GM12878 (cell line): ENCODE measurements at regions not wholly inside any gene's neighbourhood (a gene's known extent, or its start where the extent isn't known, plus 50 kb on each side); places are given as distances from the start of the nearest gene placed in this dataset.

Experiments used
- ATAC-seq: fragments of 200-7000 bp; cut with Tn5 transposase; 3 replicates; pipeline ENCODE4 v1.9.1; 2020; ENCODE audit warnings: mild to moderate bottlenecking, moderate library complexity
- BruUV-seq: library from RNA; stranded (reverse); fragments of 400-500 nt; replicated peaks from 2 replicates; lab custom pipeline; 2021; lab: Mats Ljungman, UMichigan
- CTCF ChIA-PET: fragments of 300-600 bp; sonication (Branson Sonifier 250); formaldehyde crosslinking; extraction: SDS; loops from one replicate; lab custom pipeline; 2021; ENCODE audit warnings: inconsistent platforms; lab: Yijun Ruan, JAX
- POLR2A ChIA-PET: fragments of 350-600 bp; formaldehyde crosslinking; extraction: SDS; loops from one replicate; lab custom pipeline; 2021; ENCODE audit warnings: inconsistent platforms; lab: Charles Lee
- RAD21 ChIA-PET: fragments of 300-600 bp; sonication (Branson Sonifier 250); formaldehyde crosslinking; loops from one replicate; lab custom pipeline; 2023; ENCODE audit warnings: antibody characterized with exemption; ENCODE audit not compliant: unreplicated experiment; lab: Charles Lee
- SMC1A ChIA-PET: fragments of 300-600 bp; sonication (Branson Sonifier 250); formaldehyde crosslinking; loops from one replicate; lab custom pipeline; 2023; ENCODE audit not compliant: unreplicated experiment, uncharacterized antibody; lab: Charles Lee
- DNase-seq: peaks from one replicate; pipeline ENCODE4 v3.0.0-alpha.2; 2011; ENCODE audit warnings: low read depth, low spot score
- FAIRE-seq: peaks from 3 replicates; lab custom pipeline; 2011; peaks lifted over from hg19 to GRCh38; lab: Jason Lieb, UNC
- H2AFZ ChIP-seq: 2 replicates; pipeline ENCODE4 v1.6.0; 2011; ENCODE audit warnings: low read depth, low read length, control low read depth; ENCODE audit not compliant: control insufficient read depth
- H3K27ac ChIP-seq: 2 replicates; pipeline ENCODE4 v1.5.1; 2011; ENCODE audit warnings: control low read depth; ENCODE audit not compliant: control insufficient read depth, insufficient read depth
- H3K27me3 ChIP-seq, 2 experiments: replicated peaks in 1 of 2; 2 replicates each; pipeline versions ENCODE4 v1.6.0 to v1.6.1; 2011; ENCODE audit warnings: low read length in 1 of 2; ENCODE audit not compliant: control insufficient read depth in 2 of 2, insufficient read depth in 2 of 2
- H3K36me3 ChIP-seq, 2 experiments: 2 replicates each; pipeline ENCODE4 v1.5.1; 2011; ENCODE audit warnings: low read length in 1 of 2; ENCODE audit not compliant: control insufficient read depth in 2 of 2, insufficient read depth in 2 of 2
- H3K4me1 ChIP-seq: 2 replicates; pipeline ENCODE4 v1.6.1; 2011; ENCODE audit warnings: mild to moderate bottlenecking, low read length, moderate library complexity, mixed read lengths; ENCODE audit not compliant: control insufficient read depth, insufficient read depth
- H3K4me2 ChIP-seq: 2 replicates; pipeline ENCODE4 v1.6.0; 2011; ENCODE audit warnings: control low read depth; ENCODE audit not compliant: control insufficient read depth, insufficient read depth
- H3K4me3 ChIP-seq: fragments of 200-600 bp; sonication (generic); 2 replicates; pipeline ENCODE4 v1.5.1; 2016
- H3K79me2 ChIP-seq: 2 replicates; pipeline ENCODE4 v1.6.0; 2011; ENCODE audit warnings: low read length; ENCODE audit not compliant: control insufficient read depth, insufficient read depth
- H3K9ac ChIP-seq: 2 replicates; pipeline ENCODE4 v1.8.0; 2011; ENCODE audit warnings: low read length, control low read depth, mixed read lengths; ENCODE audit not compliant: control insufficient read depth, insufficient read depth
- H3K9me3 ChIP-seq: replicated peaks from 3 replicates; pipeline ENCODE4 v1.5.1; 2011; ENCODE audit warnings: mild to moderate bottlenecking, low read length; ENCODE audit not compliant: control insufficient read depth, insufficient read depth
- H4K20me1 ChIP-seq: 2 replicates; pipeline ENCODE4 v1.6.0; 2011; ENCODE audit not compliant: control insufficient read depth, insufficient read depth
- RAD21 ChIP-seq: IDR thresholded peaks from 2 replicates; pipeline ENCODE4 v1.6.1; 2011; ENCODE audit warnings: mild to moderate bottlenecking, low read depth, low read length, moderate library complexity; ENCODE audit not compliant: insufficient read depth
- WGBS: methylation state at CpG from one replicate; pipeline ENCODE4 v1.1.6; 2016; ENCODE audit warnings: low lambda C conversion rate; ENCODE audit not compliant: insufficient replicate concordance, insufficient coverage; ENCODE audit errors: missing lambda C conversion rate; 5-methylcytosine and 5-hydroxymethylcytosine counted together
- in situ Hi-C: fragments of 300-500 bp; cut with MboI; formaldehyde crosslinking; loops from 9 replicates; pipeline ENCODE4 v1.14.3; 2018; ENCODE audit warnings: mixed read lengths
- intact Hi-C: fragments of 100-400 bp; cut with micrococcal nuclease; formaldehyde crosslinking; loops from one replicate; pipeline ENCODE4 v1.14.2; 2022; ENCODE audit not compliant: unreplicated experiment
- TF ChIP-seq, protein P1 (sequence below), 3 experiments: IDR thresholded peaks in 2 of 3; conservative IDR thresholded peaks in 1 of 3; 2 replicates each; pipeline ENCODE4 v1.5.1; 2011; ENCODE audit warnings: low read depth in 3 of 3, low read length in 3 of 3, mild to moderate bottlenecking in 3 of 3, control low read depth in 2 of 3, moderate library complexity in 2 of 3, inconsistent platforms in 1 of 3, mixed read lengths in 1 of 3; ENCODE audit not compliant: control insufficient read depth in 2 of 3, insufficient read depth in 1 of 3; ENCODE audit errors: extremely low read depth in 1 of 3
- TF ChIP-seq, protein P2 (sequence below): fragments of 450-650 bp; IDR thresholded peaks from 2 replicates; pipeline ENCODE4 v1.6.1; 2017; ENCODE audit warnings: mild to moderate bottlenecking

DNA sequence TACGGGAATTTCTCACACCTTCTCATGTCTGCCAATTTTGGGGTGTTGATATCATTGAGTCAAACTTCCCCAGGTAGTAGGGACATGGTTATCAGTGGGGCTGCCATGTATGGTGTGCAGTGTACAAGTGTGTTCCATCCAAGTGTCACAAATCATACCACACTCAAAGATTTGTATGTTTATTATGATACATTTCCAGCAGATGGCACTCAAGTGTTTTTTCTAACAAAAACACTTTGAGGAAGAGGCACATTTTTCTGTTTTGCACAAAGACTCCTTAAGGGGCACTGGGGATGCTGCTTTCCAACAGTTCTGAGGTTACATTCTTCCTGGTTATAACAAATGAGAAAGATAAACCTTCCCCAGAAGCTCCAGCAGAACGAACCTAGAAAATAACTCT is 414.5 kb downstream of the REEP3 start:
- Histone ChIP-seq H3K4me1 (no peaks in the 10 kb centered on the region), H3K4me2 (no peak overlapping the region), H3K4me3 (no peak overlapping the region), H3K79me2 (no peaks in the 10 kb centered on the region), H2AFZ (no peak overlapping the region), H3K27me3 (peaks cover 0 to 2% of the 10 kb centered on the region in 2 experiments; a peak in 1 of 4 replicates), H4K20me1 (no peaks in the 10 kb centered on the region)
- CTCF ChIA-PET = interaction anchor here (1.0 to 3.0 kb wide), 3 partner anchors 42 to 69 kb away, joined by 3 to 12 read pairs (median 9); no protein-coding TSS in a partner anchor
- FAIRE-seq (no peak), DNase-seq (no peak)
- TF ChIP-seq, protein P1, sequence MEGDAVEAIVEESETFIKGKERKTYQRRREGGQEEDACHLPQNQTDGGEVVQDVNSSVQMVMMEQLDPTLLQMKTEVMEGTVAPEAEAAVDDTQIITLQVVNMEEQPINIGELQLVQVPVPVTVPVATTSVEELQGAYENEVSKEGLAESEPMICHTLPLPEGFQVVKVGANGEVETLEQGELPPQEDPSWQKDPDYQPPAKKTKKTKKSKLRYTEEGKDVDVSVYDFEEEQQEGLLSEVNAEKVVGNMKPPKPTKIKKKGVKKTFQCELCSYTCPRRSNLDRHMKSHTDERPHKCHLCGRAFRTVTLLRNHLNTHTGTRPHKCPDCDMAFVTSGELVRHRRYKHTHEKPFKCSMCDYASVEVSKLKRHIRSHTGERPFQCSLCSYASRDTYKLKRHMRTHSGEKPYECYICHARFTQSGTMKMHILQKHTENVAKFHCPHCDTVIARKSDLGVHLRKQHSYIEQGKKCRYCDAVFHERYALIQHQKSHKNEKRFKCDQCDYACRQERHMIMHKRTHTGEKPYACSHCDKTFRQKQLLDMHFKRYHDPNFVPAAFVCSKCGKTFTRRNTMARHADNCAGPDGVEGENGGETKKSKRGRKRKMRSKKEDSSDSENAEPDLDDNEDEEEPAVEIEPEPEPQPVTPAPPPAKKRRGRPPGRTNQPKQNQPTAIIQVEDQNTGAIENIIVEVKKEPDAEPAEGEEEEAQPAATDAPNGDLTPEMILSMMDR (IDR thresholded peaks at IDR 0.05 in 2 of 3, conservative IDR thresholded peaks at IDR 0.05 in 1 of 3; ENCODE audit: control insufficient read depth in 2 of 3, extremely low read depth in 1 of 3, insufficient read depth in 1 of 3, low read depth in 3 of 3, low read length in 3 of 3) = peak in 1 of 3 experiments; percentile 24; a peak in 1 of 6 replicates
- 0 out of 2 replicates have a peak, but pooled peaks have one; percentile 4 for TF ChIP-seq RAD21
- TF ChIP-seq, protein P2, sequence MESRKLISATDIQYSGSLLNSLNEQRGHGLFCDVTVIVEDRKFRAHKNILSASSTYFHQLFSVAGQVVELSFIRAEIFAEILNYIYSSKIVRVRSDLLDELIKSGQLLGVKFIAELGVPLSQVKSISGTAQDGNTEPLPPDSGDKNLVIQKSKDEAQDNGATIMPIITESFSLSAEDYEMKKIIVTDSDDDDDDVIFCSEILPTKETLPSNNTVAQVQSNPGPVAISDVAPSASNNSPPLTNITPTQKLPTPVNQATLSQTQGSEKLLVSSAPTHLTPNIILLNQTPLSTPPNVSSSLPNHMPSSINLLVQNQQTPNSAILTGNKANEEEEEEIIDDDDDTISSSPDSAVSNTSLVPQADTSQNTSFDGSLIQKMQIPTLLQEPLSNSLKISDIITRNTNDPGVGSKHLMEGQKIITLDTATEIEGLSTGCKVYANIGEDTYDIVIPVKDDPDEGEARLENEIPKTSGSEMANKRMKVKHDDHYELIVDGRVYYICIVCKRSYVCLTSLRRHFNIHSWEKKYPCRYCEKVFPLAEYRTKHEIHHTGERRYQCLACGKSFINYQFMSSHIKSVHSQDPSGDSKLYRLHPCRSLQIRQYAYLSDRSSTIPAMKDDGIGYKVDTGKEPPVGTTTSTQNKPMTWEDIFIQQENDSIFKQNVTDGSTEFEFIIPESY = no peak
- TF ChIP-seq, all 136 proteins: peak for 2
- SMC1A ChIA-PET = interaction anchor here (1.2 to 1.3 kb wide), 2 partner anchors 42 to 69 kb away, joined by 3 read pairs; no protein-coding TSS in a partner anchor
- no TSS peak for BruUV-seq
- no peak overlapping the region for H3K27ac ChIP-seq
- intact Hi-C loops = loop anchor here (1.0 kb wide), 1 partner anchor 41 kb away; no protein-coding TSS in a partner anchor
- peak; percentile 60; the same call in 2 of the 3 replicates for ATAC-seq
- H3K36me3 ChIP-seq = no peaks in the 10 kb centered on the region
- H3K9ac ChIP-seq = no peak overlapping the region
- 20% methylated on average over 2 of the region's 2 CpGs for WGBS
- RAD21 ChIA-PET = no interaction called here
- H3K9me3 ChIP-seq = no peaks in the 10 kb centered on the region
- POLR2A ChIA-PET = no interaction called here
- in situ Hi-C loops = no loop called here
